Neural cell (in vitro differentiated cells): ENCODE measurements at regions not wholly inside any gene's neighbourhood (a gene's known extent, or its start where the extent isn't known, plus 50 kb on each side); places are given as distances from the start of the nearest gene placed in this dataset.

Experiments used
- H2AFZ ChIP-seq: fragments of 200-600, 300-800 bp; sonication (generic), shearing (Covaris generic); 2 replicates; pipeline ENCODE4 v1.6.0; 2014; ENCODE audit warnings: low read depth, mild to moderate bottlenecking, antibody characterized with exemption, low read length, moderate library complexity
- H3F3A ChIP-seq: fragments of 200-600 bp; shearing (Covaris generic); 2 replicates; pipeline ENCODE4 v1.6.1; 2016; ENCODE audit warnings: mild to moderate bottlenecking, moderate library complexity, mixed read lengths, antibody characterized with exemption, low read length; ENCODE audit not compliant: insufficient read depth, poor library complexity, severe bottlenecking
- H3K27ac ChIP-seq: fragments of 200-600, 300-800 bp; sonication (generic), shearing (Covaris generic); 2 replicates; pipeline ENCODE4 v1.5.1; 2014; ENCODE audit warnings: mild to moderate bottlenecking, low read length, moderate library complexity
- H3K27me3 ChIP-seq: fragments of 300-800, 200-600 bp; sonication (generic), shearing (Covaris generic); 2 replicates; pipeline ENCODE4 v1.6.0; 2014; ENCODE audit warnings: mild to moderate bottlenecking, low read depth, low read length, moderate library complexity; ENCODE audit not compliant: insufficient read depth
- H3K36me3 ChIP-seq: fragments of 300-800, 200-600 bp; sonication (generic), shearing (Covaris generic); 2 replicates; pipeline ENCODE4 v1.5.1; 2014; ENCODE audit warnings: mild to moderate bottlenecking, antibody characterized with exemption, low read length, moderate library complexity; ENCODE audit not compliant: insufficient read depth
- H3K4me2 ChIP-seq: fragments of 300-800, 200-600 bp; sonication (generic), shearing (Covaris generic); 2 replicates; pipeline ENCODE4 v1.6.0; 2014; ENCODE audit warnings: mild to moderate bottlenecking, low read length
- H3K4me3 ChIP-seq: fragments of 300-800, 200-600 bp; sonication (generic), shearing (Covaris generic); 2 replicates; pipeline ENCODE4 v1.5.1; 2014; ENCODE audit warnings: mild to moderate bottlenecking, low read length, moderate library complexity
- H3K79me2 ChIP-seq: fragments of 200-600 bp; shearing (Covaris generic); replicated peaks from 2 replicates; pipeline ENCODE4 v1.6.0; 2014; ENCODE audit warnings: mild to moderate bottlenecking, low read length, moderate library complexity; ENCODE audit not compliant: insufficient read depth
- H3K9ac ChIP-seq: fragments of 300-800, 200-600 bp; sonication (generic), shearing (Covaris generic); 2 replicates; pipeline ENCODE4 v1.6.1; 2016; ENCODE audit warnings: mild to moderate bottlenecking, low read length, mixed read lengths
- H3K9me2 ChIP-seq: fragments of 200-600 bp; shearing (Covaris generic); 2 replicates; pipeline ENCODE4 v1.6.1; 2016; ENCODE audit warnings: mild to moderate bottlenecking, low read length, mixed read lengths; ENCODE audit not compliant: insufficient read depth
- H3K9me3 ChIP-seq: fragments of 200-600, 300-800 bp; sonication (generic), shearing (Covaris generic); 2 replicates; pipeline ENCODE4 v1.6.1; 2016; ENCODE audit warnings: mild to moderate bottlenecking, mixed run types, low read length, moderate library complexity, mixed read lengths
- H4K20me1 ChIP-seq: fragments of 200-600 bp; shearing (Covaris generic); 2 replicates; pipeline ENCODE4 v1.6.1; 2016; ENCODE audit warnings: mild to moderate bottlenecking, mixed run types; ENCODE audit not compliant: insufficient read depth
- CTCF ChIP-seq: fragments of 450-650 bp; IDR thresholded peaks from 2 replicates; pipeline ENCODE4 v1.5.1; 2014; ENCODE audit warnings: antibody characterized with exemption, mild to moderate bottlenecking, moderate library complexity; ENCODE audit not compliant: poor library complexity, severe bottlenecking
- EP300 ChIP-seq: fragments of 450-650 bp; conservative IDR thresholded peaks from 2 replicates; pipeline ENCODE4 v1.6.1; 2014; ENCODE audit warnings: antibody characterized with exemption, mild to moderate bottlenecking, moderate library complexity; ENCODE audit not compliant: poor library complexity, severe bottlenecking
- EZH2 ChIP-seq: fragments of 200-600, 300-800 bp; shearing (Covaris generic), sonication (generic); IDR thresholded peaks from 2 replicates; pipeline ENCODE4 v1.6.1; 2014; ENCODE audit warnings: antibody characterized with exemption, low read length, borderline replicate concordance, mild to moderate bottlenecking; ENCODE audit not compliant: insufficient read depth, poor library complexity, severe bottlenecking
- MXI1 ChIP-seq: fragments of 450-650 bp; conservative IDR thresholded peaks from 2 replicates; pipeline ENCODE4 v1.6.1; 2014; ENCODE audit warnings: antibody characterized with exemption, mild to moderate bottlenecking; ENCODE audit not compliant: poor library complexity, severe bottlenecking
- POLR2AphosphoS5 ChIP-seq: IDR thresholded peaks from 2 replicates; pipeline ENCODE4 v1.6.1; 2012
- RAD21 ChIP-seq: fragments of 450-650 bp; conservative IDR thresholded peaks from 2 replicates; pipeline ENCODE4 v1.6.1; 2014; ENCODE audit warnings: antibody characterized with exemption, mild to moderate bottlenecking, moderate library complexity
- REST ChIP-seq: IDR thresholded peaks from 2 replicates; pipeline ENCODE4 v1.6.1; 2012; ENCODE audit warnings: borderline replicate concordance
- SMC3 ChIP-seq: fragments of 450-650 bp; conservative IDR thresholded peaks from 2 replicates; pipeline ENCODE4 v1.6.1; 2014; ENCODE audit warnings: antibody characterized with exemption, mild to moderate bottlenecking, moderate library complexity; ENCODE audit not compliant: poor library complexity
- TAF1 ChIP-seq: IDR thresholded peaks from 2 replicates; pipeline ENCODE4 v1.6.1; 2012; ENCODE audit warnings: low read depth

- H3K9ac ChIP-seq: no peak overlapping the region
- H3K79me2 ChIP-seq: no peaks in the 10 kb centered on the region
- H3F3A ChIP-seq: no peaks in the 10 kb centered on the region
- no peak overlapping the region for H3K27ac ChIP-seq
- no peaks in the 10 kb centered on the region for H4K20me1 ChIP-seq
- H3K36me3 ChIP-seq: no peaks in the 10 kb centered on the region
- no peaks in the 10 kb centered on the region for H3K27me3 ChIP-seq
- H3K9me3 ChIP-seq: no peaks in the 10 kb centered on the region
- no peak overlapping the region for H3K4me2 ChIP-seq
- no peaks in the 10 kb centered on the region for H3K9me2 ChIP-seq
- TF ChIP-seq POLR2AphosphoS5 (no peak), EZH2 (no peak), SMC3 (no peak), RAD21 (no peak), TAF1 (no peak), MXI1 (no peak), EP300 (no peak), REST (no peak), CTCF (no peak)
- H2AFZ ChIP-seq: no peak overlapping the region
- no peak overlapping the region for H3K4me3 ChIP-seq
Measured at GRCh38 chr21:19171585-19171984, 768.0 kb upstream of the TMPRSS15 start.

GRCh38 chr21:19181604-19182140 lies 778.1 kb upstream of the TMPRSS15 start:
- H3K9ac ChIP-seq: no peak overlapping the region
- H3K27ac ChIP-seq: no peak overlapping the region
- TF ChIP-seq MXI1: no peak
- TF ChIP-seq EP300: no peak
- TF ChIP-seq RAD21: no peak
- no peak for TF ChIP-seq EZH2
- TF ChIP-seq REST: no peak
- TF ChIP-seq POLR2AphosphoS5: no peak
- no peak for TF ChIP-seq TAF1
- no peak for TF ChIP-seq SMC3
- no peaks in the 10 kb centered on the region for H3K27me3 ChIP-seq
- H2AFZ ChIP-seq: no peak overlapping the region
- no peaks in the 10 kb centered on the region for H3K9me3 ChIP-seq
- no peaks in the 10 kb centered on the region for H3K36me3 ChIP-seq
- no peak overlapping the region for H3K4me2 ChIP-seq
- H3K79me2 ChIP-seq: no peaks in the 10 kb centered on the region
- no peaks in the 10 kb centered on the region for H3F3A ChIP-seq
- no peaks in the 10 kb centered on the region for H3K9me2 ChIP-seq
- H4K20me1 ChIP-seq: no peaks in the 10 kb centered on the region
- no peak overlapping the region for H3K4me3 ChIP-seq
